Natural killer cell (primary cell): ENCODE measurements at regions not wholly inside any gene's neighbourhood (a gene's known extent, or its start where the extent isn't known, plus 50 kb on each side); places are given as distances from the start of the nearest gene placed in this dataset.

Source experiments
- ATAC-seq, 3 donors: fragments of 150-1000 bp in 2 of 3; fragments of 200-7000 bp in 1 of 3; cut with Tn5 transposase; 1 replicate in 1 of 3; 2 replicates in 2 of 3; pipeline ENCODE4 v1.10.0; 2021; ENCODE audit warnings: mild to moderate bottlenecking in 2 of 3, moderate library complexity in 2 of 3
- DNase-seq, 2 donors: peaks; one replicate each; pipeline versions ENCODE4 v3.0.0 to v3.0.0-alpha.2; 2013 to 2021; ENCODE audit warnings: mixed read lengths in 1 of 2
- H3K27ac ChIP-seq: one replicate; pipeline ENCODE4 v1.5.1; 2013; ENCODE audit warnings: mild to moderate bottlenecking, low read length
- H3K27me3 ChIP-seq: one replicate; pipeline ENCODE4 v1.6.1; 2013; ENCODE audit warnings: low read length; ENCODE audit not compliant: control insufficient read depth, insufficient read depth
- H3K36me3 ChIP-seq: one replicate; pipeline ENCODE4 v1.6.1; 2013; ENCODE audit warnings: low read length; ENCODE audit not compliant: control insufficient read depth, insufficient read depth
- H3K4me1 ChIP-seq: one replicate; pipeline ENCODE4 v1.6.1; 2013; ENCODE audit warnings: low read length; ENCODE audit not compliant: control insufficient read depth, insufficient read depth
- H3K4me3 ChIP-seq: one replicate; pipeline ENCODE4 v1.5.1; 2013; ENCODE audit warnings: low read length
- H3K9me3 ChIP-seq: one replicate; pipeline ENCODE4 v1.6.1; 2013; ENCODE audit warnings: low read length; ENCODE audit not compliant: control insufficient read depth, insufficient read depth
- H3K27ac Mint-ChIP-seq, 2 donors: one replicate each; pipeline ENCODE4 v1.8.0; 2022; ENCODE audit warnings: mild to moderate bottlenecking in 2 of 2, mixed read lengths in 2 of 2, moderate library complexity in 1 of 2
- H3K27me3 Mint-ChIP-seq, 2 donors: one replicate each; pipeline ENCODE4 v1.8.0; 2022; ENCODE audit warnings: low read depth in 2 of 2, mixed read lengths in 2 of 2
- H3K36me3 Mint-ChIP-seq: one replicate; pipeline ENCODE4 v1.8.0; 2022; ENCODE audit warnings: mixed read lengths
- H3K4me1 Mint-ChIP-seq, 2 donors: one replicate each; pipeline ENCODE4 v1.8.0; 2022; ENCODE audit warnings: mixed read lengths in 2 of 2
- H3K4me3 Mint-ChIP-seq: one replicate; pipeline ENCODE4 v1.8.0; 2022; ENCODE audit warnings: mild to moderate bottlenecking, moderate library complexity, mixed read lengths
- H3K9me3 Mint-ChIP-seq, 2 donors: one replicate each; pipeline ENCODE4 v1.8.0; 2022; ENCODE audit warnings: mixed read lengths in 2 of 2
- WGBS: methylation state at CpG from one replicate; pipeline ENCODE4 v1.1.7; 2013; ENCODE audit warnings: missing lambda C conversion rate; ENCODE audit not compliant: insufficient coverage; 5-methylcytosine and 5-hydroxymethylcytosine counted together
- intact Hi-C: fragments of 100-400 bp; cut with micrococcal nuclease; formaldehyde crosslinking; loops from one replicate; pipeline ENCODE4 v1.14.2; 2022
- TF ChIP-seq, protein P1 (sequence below): fragments of 200-600 bp; IDR thresholded peaks from one replicate; pipeline ENCODE4 v1.8.0; 2022; ENCODE audit warnings: antibody characterized with exemption

DNA sequence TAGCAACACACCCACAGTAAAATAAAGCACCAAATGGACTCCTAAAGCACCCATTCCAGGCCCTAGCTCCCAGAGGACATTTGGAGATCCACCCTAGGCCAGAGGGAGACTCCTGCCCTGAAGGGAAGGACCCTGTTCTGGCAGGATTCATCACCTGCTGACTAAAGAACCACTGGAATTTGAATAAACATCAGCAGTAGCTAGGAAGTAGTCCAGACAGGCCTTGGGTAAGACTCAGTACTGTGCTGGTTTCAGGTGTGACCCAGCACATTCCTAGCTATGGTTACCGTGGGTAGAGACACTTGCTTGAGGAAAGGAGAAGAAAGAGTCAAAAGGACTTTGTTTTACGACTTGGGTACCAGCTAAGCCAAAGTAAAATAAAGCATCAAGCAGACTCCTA is 92.7 kb upstream of the LRRC7 start:
- Mint-ChIP-seq H3K27me3 (no peaks in the 10 kb centered on the region), H3K4me1 (no peaks in the 10 kb centered on the region), H3K36me3 (no peaks in the 10 kb centered on the region), H3K27ac (no peak overlapping the region), H3K9me3 (peaks cover 13 to 24% of the 10 kb centered on the region in 2 donors), H3K4me3 (no peak overlapping the region)
- no peak overlapping the region for H3K27ac ChIP-seq
- ATAC-seq = no peak
- no peak overlapping the region for H3K4me3 ChIP-seq
- no peaks in the 10 kb centered on the region for H3K27me3 ChIP-seq
- H3K36me3 ChIP-seq = no peaks in the 10 kb centered on the region
- intact Hi-C loops = no loop called here
- no peaks in the 10 kb centered on the region for H3K4me1 ChIP-seq
- TF ChIP-seq, protein P1, sequence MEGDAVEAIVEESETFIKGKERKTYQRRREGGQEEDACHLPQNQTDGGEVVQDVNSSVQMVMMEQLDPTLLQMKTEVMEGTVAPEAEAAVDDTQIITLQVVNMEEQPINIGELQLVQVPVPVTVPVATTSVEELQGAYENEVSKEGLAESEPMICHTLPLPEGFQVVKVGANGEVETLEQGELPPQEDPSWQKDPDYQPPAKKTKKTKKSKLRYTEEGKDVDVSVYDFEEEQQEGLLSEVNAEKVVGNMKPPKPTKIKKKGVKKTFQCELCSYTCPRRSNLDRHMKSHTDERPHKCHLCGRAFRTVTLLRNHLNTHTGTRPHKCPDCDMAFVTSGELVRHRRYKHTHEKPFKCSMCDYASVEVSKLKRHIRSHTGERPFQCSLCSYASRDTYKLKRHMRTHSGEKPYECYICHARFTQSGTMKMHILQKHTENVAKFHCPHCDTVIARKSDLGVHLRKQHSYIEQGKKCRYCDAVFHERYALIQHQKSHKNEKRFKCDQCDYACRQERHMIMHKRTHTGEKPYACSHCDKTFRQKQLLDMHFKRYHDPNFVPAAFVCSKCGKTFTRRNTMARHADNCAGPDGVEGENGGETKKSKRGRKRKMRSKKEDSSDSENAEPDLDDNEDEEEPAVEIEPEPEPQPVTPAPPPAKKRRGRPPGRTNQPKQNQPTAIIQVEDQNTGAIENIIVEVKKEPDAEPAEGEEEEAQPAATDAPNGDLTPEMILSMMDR = no peak
- 100% methylated on average over 1 of the region's 2 CpGs for WGBS
- peaks cover 2% of the 10 kb centered on the region for H3K9me3 ChIP-seq
- no peak for DNase-seq

DNA sequence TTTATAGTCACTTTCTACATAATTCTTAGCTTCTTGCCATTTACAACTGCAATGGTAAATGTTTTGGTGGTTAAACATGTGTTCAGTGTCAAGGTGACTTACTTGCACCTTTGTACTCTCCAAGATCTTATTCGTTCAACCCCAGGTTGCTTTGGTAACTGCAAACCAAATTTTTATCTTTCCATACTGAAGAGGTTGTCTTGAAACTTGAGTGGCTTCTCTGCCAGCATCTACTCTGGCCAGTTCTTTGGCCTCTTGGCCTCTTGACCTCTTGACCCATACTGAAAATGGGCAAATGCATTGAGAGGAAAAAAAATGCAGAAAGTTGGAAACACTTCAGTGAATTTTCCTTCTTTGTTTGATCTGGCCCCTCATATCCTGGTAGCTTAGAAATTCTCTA is 88.0 kb upstream of the LRRC7 start:
- ATAC-seq (no peak), DNase-seq (no peak)
- H3K27ac ChIP-seq = no peak overlapping the region
- no peaks in the 10 kb centered on the region for H3K36me3 Mint-ChIP-seq
- no peak overlapping the region for H3K4me3 Mint-ChIP-seq
- 93% methylated on average over 1 of the region's 1 CpG for WGBS
- no peaks in the 10 kb centered on the region for H3K4me1 ChIP-seq
- TF ChIP-seq, protein P1 = no peak
- intact Hi-C loops = no loop called here
- no peaks in the 10 kb centered on the region for H3K4me1 Mint-ChIP-seq
- peaks cover 2% of the 10 kb centered on the region for H3K9me3 ChIP-seq
- no peak overlapping the region for H3K4me3 ChIP-seq
- H3K27ac Mint-ChIP-seq = no peak overlapping the region
- no peaks in the 10 kb centered on the region for H3K27me3 Mint-ChIP-seq
- H3K9me3 Mint-ChIP-seq = peaks cover 8 to 13% of the 10 kb centered on the region in 2 donors
- H3K27me3 ChIP-seq = no peaks in the 10 kb centered on the region
- no peaks in the 10 kb centered on the region for H3K36me3 ChIP-seq

DNA sequence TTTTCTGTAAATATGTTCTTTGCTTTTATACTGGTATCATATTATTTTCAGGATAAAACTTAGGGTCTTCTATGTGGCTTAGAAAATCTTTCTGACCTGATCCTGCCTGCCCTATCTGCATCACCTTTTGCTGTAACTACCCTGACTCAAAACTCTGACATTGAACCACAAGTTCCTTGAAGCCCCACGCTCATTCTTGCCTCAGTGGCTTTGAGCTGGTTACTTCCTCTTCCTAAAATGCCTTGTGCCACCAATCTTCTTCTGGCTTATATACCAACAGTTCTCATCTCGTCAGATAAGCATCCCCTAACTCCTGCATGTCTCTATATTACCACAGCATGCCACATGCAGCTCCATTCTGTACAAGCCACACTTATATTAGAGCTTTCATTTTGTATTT is 84.5 kb upstream of the LRRC7 start:
- WGBS = 41% methylated on average over 2 of the region's 2 CpGs

DNA sequence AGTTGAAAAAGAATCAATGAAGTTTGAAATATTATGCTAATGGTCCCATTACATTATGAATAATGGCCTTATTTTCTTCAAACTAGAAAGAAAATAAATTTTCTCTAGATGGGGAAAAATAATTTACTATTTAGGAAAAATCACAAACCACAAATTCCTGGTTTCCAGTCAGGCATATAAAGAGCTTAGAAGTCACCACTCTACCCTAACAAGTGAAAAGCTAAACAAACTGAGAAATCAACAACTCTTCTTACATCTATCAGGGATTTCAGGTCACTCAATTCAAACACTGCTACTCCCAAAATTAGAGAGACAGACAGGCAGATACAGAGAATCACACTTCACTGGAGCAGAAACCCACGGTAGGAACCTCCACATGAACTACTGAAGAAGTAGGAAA is 82.1 kb upstream of the LRRC7 start:
- Histone ChIP-seq H3K27me3 (no peaks in the 10 kb centered on the region), H3K4me1 (no peaks in the 10 kb centered on the region), H3K9me3 (peaks cover 2% of the 10 kb centered on the region), H3K4me3 (no peak overlapping the region), H3K27ac (no peak overlapping the region), H3K36me3 (no peaks in the 10 kb centered on the region)
- Mint-ChIP-seq H3K27me3 (no peaks in the 10 kb centered on the region), H3K9me3 (peaks cover 13 to 24% of the 10 kb centered on the region in 2 donors), H3K36me3 (no peaks in the 10 kb centered on the region), H3K4me1 (no peaks in the 10 kb centered on the region), H3K4me3 (no peak overlapping the region), H3K27ac (no peak overlapping the region)
- no peak for ATAC-seq
- TF ChIP-seq, protein P1 = no peak
- intact Hi-C loops = no loop called here
- no peak for DNase-seq
- no CpG with 5 or more reads among the region's 1 CpG for WGBS

More for the DNA sequence above, 84.5 kb upstream of the LRRC7 start:
- DNase-seq (no peak), ATAC-seq (no peak)
- peaks cover 5 to 12% of the 10 kb centered on the region in 2 donors for H3K9me3 Mint-ChIP-seq
- H3K4me3 ChIP-seq = no peak overlapping the region
- H3K27me3 ChIP-seq = no peaks in the 10 kb centered on the region
- no peak overlapping the region for H3K27ac ChIP-seq
- no peaks in the 10 kb centered on the region for H3K27me3 Mint-ChIP-seq
- no peaks in the 10 kb centered on the region for H3K4me1 Mint-ChIP-seq
- H3K4me1 ChIP-seq = no peaks in the 10 kb centered on the region
- intact Hi-C loops = no loop called here
- H3K36me3 Mint-ChIP-seq = no peaks in the 10 kb centered on the region
- no peak overlapping the region for H3K4me3 Mint-ChIP-seq
- no peak overlapping the region for H3K27ac Mint-ChIP-seq
- peaks cover 2% of the 10 kb centered on the region for H3K9me3 ChIP-seq
- TF ChIP-seq, protein P1 = no peak
- no peaks in the 10 kb centered on the region for H3K36me3 ChIP-seq
